ENCODE measurements at regions not wholly inside any gene's neighbourhood (a gene's known extent, or its start where the extent isn't known, plus 50 kb on each side); places are given as distances from the start of the nearest gene placed in this dataset.

GRCh38 chr6:97396880-97397279 is 113.9 kb upstream of the MMS22L start:
- TF ChIP-seq ESRRG (CRISPR knock-in tag; IDR thresholded peaks at IDR 0.05) (no peak), CSRNP3 (CRISPR knock-in tag; IDR thresholded peaks at IDR 0.05) (no peak), BACH2 (CRISPR knock-in tag; IDR thresholded peaks at IDR 0.05; ENCODE audit: borderline replicate concordance) (no peak), TCF4 (CRISPR knock-in tag; IDR thresholded peaks at IDR 0.05; ENCODE audit: borderline replicate concordance) (no peak), PPARA (CRISPR knock-in tag; IDR thresholded peaks at IDR 0.05; ENCODE audit: borderline replicate concordance) (no peak), ZC3H10 (CRISPR knock-in tag; IDR thresholded peaks at IDR 0.05) (no peak), SNAI2 (CRISPR knock-in tag; IDR thresholded peaks at IDR 0.05) (no peak), ZNF8 (CRISPR knock-in tag; IDR thresholded peaks at IDR 0.05) (no peak), ARNTL (CRISPR knock-in tag; IDR thresholded peaks at IDR 0.05; ENCODE audit: borderline replicate concordance, low read depth) (no peak), TOX (CRISPR knock-in tag; IDR thresholded peaks at IDR 0.05; ENCODE audit: borderline replicate concordance) (no peak), GLIS3 (CRISPR knock-in tag; IDR thresholded peaks at IDR 0.05) (no peak), OSR1 (CRISPR knock-in tag; IDR thresholded peaks at IDR 0.05) (no peak), CREB5 (CRISPR knock-in tag; IDR thresholded peaks at IDR 0.05; ENCODE audit: low read depth) (no peak), ZNF565 (CRISPR knock-in tag; conservative IDR thresholded peaks at IDR 0.05; ENCODE audit: low read depth) (no peak), ZNF70 (CRISPR knock-in tag; IDR thresholded peaks at IDR 0.05) (no peak), ZFP3 (CRISPR knock-in tag; IDR thresholded peaks at IDR 0.05) (no peak), PATZ1 (CRISPR knock-in tag; IDR thresholded peaks at IDR 0.05; ENCODE audit: borderline replicate concordance) (no peak)
- no peak for ATAC-seq

GRCh38 chr6:97399208-97399607 is 116.2 kb upstream of the MMS22L start:
- TF ChIP-seq ZNF565 (CRISPR knock-in tag; conservative IDR thresholded peaks at IDR 0.05; ENCODE audit: low read depth): no peak
- no peak for TF ChIP-seq CSDC2 (CRISPR knock-in tag; IDR thresholded peaks at IDR 0.05)
- TF ChIP-seq GLIS3 (CRISPR knock-in tag; IDR thresholded peaks at IDR 0.05): no peak
- TF ChIP-seq TSHZ2 (CRISPR knock-in tag; IDR thresholded peaks at IDR 0.05): no peak
- no peak for TF ChIP-seq OSR1 (CRISPR knock-in tag; IDR thresholded peaks at IDR 0.05)
- TF ChIP-seq ARNTL (CRISPR knock-in tag; IDR thresholded peaks at IDR 0.05; ENCODE audit: borderline replicate concordance, low read depth): no peak
- no peak for TF ChIP-seq ZFP30 (CRISPR knock-in tag; IDR thresholded peaks at IDR 0.05)
- TF ChIP-seq CSRNP3 (CRISPR knock-in tag; IDR thresholded peaks at IDR 0.05): no peak
- TF ChIP-seq ZNF70 (CRISPR knock-in tag; IDR thresholded peaks at IDR 0.05): no peak
- TF ChIP-seq TOX (CRISPR knock-in tag; IDR thresholded peaks at IDR 0.05; ENCODE audit: borderline replicate concordance): no peak
- TF ChIP-seq SNAI2 (CRISPR knock-in tag; IDR thresholded peaks at IDR 0.05): no peak
- ATAC-seq: no peak

GRCh38 chr6:97401533-97401932 is 118.5 kb upstream of the MMS22L start:
- TF ChIP-seq ZFP3 (CRISPR knock-in tag; IDR thresholded peaks at IDR 0.05): no peak
- no peak for TF ChIP-seq TCF4 (CRISPR knock-in tag; IDR thresholded peaks at IDR 0.05; ENCODE audit: borderline replicate concordance)
- no peak for TF ChIP-seq TOX (CRISPR knock-in tag; IDR thresholded peaks at IDR 0.05; ENCODE audit: borderline replicate concordance)
- no peak for TF ChIP-seq ZNF70 (CRISPR knock-in tag; IDR thresholded peaks at IDR 0.05)
- no peak for TF ChIP-seq BACH2 (CRISPR knock-in tag; IDR thresholded peaks at IDR 0.05; ENCODE audit: borderline replicate concordance)
- TF ChIP-seq ZNF565 (CRISPR knock-in tag; conservative IDR thresholded peaks at IDR 0.05; ENCODE audit: low read depth): no peak
- TF ChIP-seq RARB (CRISPR knock-in tag; IDR thresholded peaks at IDR 0.05): no peak
- TF ChIP-seq ZFP30 (CRISPR knock-in tag; IDR thresholded peaks at IDR 0.05): no peak
- ATAC-seq: no peak

Data from SK-N-SH treated with all-trans-retinoic acid at 6 μM for 48 hours (cell line).